ENCODE measurements at regions not wholly inside any gene's neighbourhood (a gene's known extent, or its start where the extent isn't known, plus 50 kb on each side); places are given as distances from the start of the nearest gene placed in this dataset.

GRCh38 chr18:42509750-42510415 is 554.8 kb downstream of the PIK3C3 start:
- H3K4me3 ChIP-seq = no peak overlapping the region
- no peaks in the 10 kb centered on the region for H3F3A ChIP-seq (ENCODE audit: low read depth)
- no peaks in the 10 kb centered on the region for H4K20me1 ChIP-seq (ENCODE audit: low read depth)
- peaks cover 8% of the 10 kb centered on the region for H3K9me3 Mint-ChIP-seq
- no peak overlapping the region for H3K27ac Mint-ChIP-seq
- H3K36me3 ChIP-seq = no peaks in the 10 kb centered on the region
- no peaks in the 10 kb centered on the region for H3K9me3 ChIP-seq (ENCODE audit: low read depth)
- H3K36me3 Mint-ChIP-seq = no peaks in the 10 kb centered on the region
- H3K79me2 ChIP-seq (ENCODE audit: low read depth) = no peaks in the 10 kb centered on the region
- H3K4me2 ChIP-seq = no peak overlapping the region
- no peak overlapping the region for H3K27ac ChIP-seq
- no peaks in the 10 kb centered on the region for H3K27me3 ChIP-seq
- DNase-seq (ENCODE audit: low spot score) = no peak
- H3K4me1 Mint-ChIP-seq = peaks cover 14% of the 10 kb centered on the region
- peaks cover 3% of the 10 kb centered on the region for H3K27me3 Mint-ChIP-seq (ENCODE audit: insufficient read depth, low read depth)
- no peak overlapping the region for H3K4me3 Mint-ChIP-seq
- H3K9ac ChIP-seq = no peak overlapping the region
- H3K4me1 ChIP-seq = no peaks in the 10 kb centered on the region
- no peak overlapping the region for H2AFZ ChIP-seq (replicated peaks)
- TF ChIP-seq EZH2 (IDR thresholded peaks at IDR 0.05) (no peak), EZH2phosphoT487 (IDR thresholded peaks at IDR 0.05) (no peak), CTCF (IDR thresholded peaks at IDR 0.05) (no peak)

- no peaks in the 10 kb centered on the region for H3K36me3 ChIP-seq
- no peak for DNase-seq (ENCODE audit: low spot score)
- H3K9ac ChIP-seq = no peak overlapping the region
- H3K9me3 ChIP-seq (ENCODE audit: low read depth) = no peaks in the 10 kb centered on the region
- H3K27me3 ChIP-seq = no peaks in the 10 kb centered on the region
- H3K4me3 ChIP-seq = no peak overlapping the region
- peaks cover 8% of the 10 kb centered on the region for H3K9me3 Mint-ChIP-seq
- peaks cover 3% of the 10 kb centered on the region for H3K27me3 Mint-ChIP-seq (ENCODE audit: insufficient read depth, low read depth)
- H3K27ac ChIP-seq = no peak overlapping the region
- no peaks in the 10 kb centered on the region for H3K4me1 ChIP-seq
- peaks cover 14% of the 10 kb centered on the region for H3K4me1 Mint-ChIP-seq
- H3K4me2 ChIP-seq = no peak overlapping the region
- no peak overlapping the region for H3K4me3 Mint-ChIP-seq
- no peaks in the 10 kb centered on the region for H3F3A ChIP-seq (ENCODE audit: low read depth)
- H3K27ac Mint-ChIP-seq = no peak overlapping the region
- H3K79me2 ChIP-seq (ENCODE audit: low read depth) = no peaks in the 10 kb centered on the region
- no peaks in the 10 kb centered on the region for H3K36me3 Mint-ChIP-seq
- H4K20me1 ChIP-seq (ENCODE audit: low read depth) = no peaks in the 10 kb centered on the region
- TF ChIP-seq CTCF (IDR thresholded peaks at IDR 0.05) = no peak
- TF ChIP-seq EZH2 (IDR thresholded peaks at IDR 0.05) = no peak
- no peak for TF ChIP-seq EZH2phosphoT487 (IDR thresholded peaks at IDR 0.05)
- H2AFZ ChIP-seq (replicated peaks) = no peak overlapping the region
These were observed 555.5 kb downstream of the PIK3C3 start for GRCh38 chr18:42510540-42510939.

GRCh38 chr18:42513441-42513840 is 558.4 kb downstream of the PIK3C3 start:
- H3K9me3 Mint-ChIP-seq = peaks cover 12% of the 10 kb centered on the region

More at GRCh38 chr18:42513441-42513840, 558.4 kb downstream of the PIK3C3 start:
- Histone ChIP-seq H3F3A (ENCODE audit: low read depth) (peaks cover 11% of the 10 kb centered on the region), H4K20me1 (ENCODE audit: low read depth) (no peaks in the 10 kb centered on the region), H2AFZ (replicated peaks) (no peak overlapping the region), H3K79me2 (ENCODE audit: low read depth) (no peaks in the 10 kb centered on the region), H3K36me3 (no peaks in the 10 kb centered on the region), H3K4me3 (no peak overlapping the region), H3K4me2 (no peak overlapping the region), H3K27me3 (no peaks in the 10 kb centered on the region), H3K4me1 (no peaks in the 10 kb centered on the region), H3K9ac (no peak overlapping the region), H3K9me3 (ENCODE audit: low read depth) (no peaks in the 10 kb centered on the region), H3K27ac (no peak overlapping the region)
- H3K4me3 Mint-ChIP-seq = no peak overlapping the region
- peaks cover 3% of the 10 kb centered on the region for H3K27me3 Mint-ChIP-seq (ENCODE audit: insufficient read depth, low read depth)
- no peak for DNase-seq (ENCODE audit: low spot score)
- no peaks in the 10 kb centered on the region for H3K36me3 Mint-ChIP-seq
- no peak overlapping the region for H3K27ac Mint-ChIP-seq
- no peak for TF ChIP-seq EZH2 (IDR thresholded peaks at IDR 0.05)
- no peak for TF ChIP-seq CTCF (IDR thresholded peaks at IDR 0.05)
- TF ChIP-seq EZH2phosphoT487 (IDR thresholded peaks at IDR 0.05) = no peak
- peaks cover 6% of the 10 kb centered on the region for H3K4me1 Mint-ChIP-seq

Data from neural progenitor cell (in vitro differentiated cells).